A673 (cell line): ENCODE measurements at regions not wholly inside any gene's neighbourhood (a gene's known extent, or its start where the extent isn't known, plus 50 kb on each side); places are given as distances from the start of the nearest gene placed in this dataset.

Experiments used
- BruUV-seq: library from RNA; stranded (reverse); fragments of 400-500 nt; replicated peaks from 2 replicates; lab custom pipeline; 2021; lab: Mats Ljungman, UMichigan
- CTCF ChIA-PET: fragments of 300-600 bp; sonication (Branson Sonifier 250); formaldehyde crosslinking; loops from one replicate; lab custom pipeline; 2022; ENCODE audit warnings: antibody characterized with exemption; lab: Charles Lee
- POLR2A ChIA-PET: fragments of 300-600 bp; sonication (Branson Sonifier 250); formaldehyde crosslinking; loops from one replicate; lab custom pipeline; 2022; ENCODE audit warnings: antibody characterized with exemption; ENCODE audit not compliant: low non-redundant PET; lab: Charles Lee
- DNase-seq: peaks from one replicate; pipeline ENCODE4 v3.0.0-alpha.2; 2015; ENCODE audit warnings: low spot score
- H3K27ac ChIP-seq: fragments of 200-600 bp; sonication (generic); 2 replicates; pipeline ENCODE4 v1.5.1; 2016; ENCODE audit warnings: mixed run types, low read depth, mild to moderate bottlenecking, mixed read lengths, antibody characterized with exemption, low read length; ENCODE audit not compliant: poor library complexity, severe bottlenecking
- H3K27me3 ChIP-seq: fragments of 200-600 bp; sonication (generic); replicated peaks from 2 replicates; pipeline ENCODE4 v1.6.1; 2017; ENCODE audit warnings: mixed run types, low read depth, mild to moderate bottlenecking, mixed read lengths, antibody characterized with exemption, low read length; ENCODE audit not compliant: insufficient read depth, poor library complexity
- H3K36me3 ChIP-seq: fragments of 200-600 bp; sonication (generic); 2 replicates; pipeline ENCODE4 v1.6.1; 2016; ENCODE audit warnings: mixed run types, mild to moderate bottlenecking, mixed read lengths, antibody characterized with exemption, low read length; ENCODE audit not compliant: insufficient read depth, poor library complexity, severe bottlenecking
- H3K4me1 ChIP-seq: fragments of 200-600 bp; sonication (generic); 2 replicates; pipeline ENCODE4 v1.6.1; 2017; ENCODE audit warnings: mixed run types, mild to moderate bottlenecking, mixed read lengths, antibody characterized with exemption, low read length; ENCODE audit not compliant: insufficient read depth, poor library complexity, severe bottlenecking
- H3K4me3 ChIP-seq: fragments of 200-600 bp; sonication (generic); 2 replicates; pipeline ENCODE4 v1.5.1; 2016; ENCODE audit warnings: low read depth, mixed run types, mild to moderate bottlenecking, mixed read lengths, low read length; ENCODE audit not compliant: poor library complexity, severe bottlenecking
- H3K9me3 ChIP-seq: fragments of 200-600 bp; sonication (generic); 2 replicates; pipeline ENCODE4 v1.6.1; 2016; ENCODE audit warnings: mixed run types, low read depth, mild to moderate bottlenecking, mixed read lengths, antibody characterized with exemption, low read length; ENCODE audit not compliant: poor library complexity, severe bottlenecking
- EZH2 ChIP-seq: fragments of 200-600 bp; sonication (generic); IDR thresholded peaks from 2 replicates; pipeline ENCODE4 v1.6.1; 2017; ENCODE audit warnings: borderline replicate concordance, low read depth, mild to moderate bottlenecking, mixed read lengths, antibody characterized with exemption, low read length; ENCODE audit not compliant: poor library complexity, severe bottlenecking
- intact Hi-C: fragments of 100-400 bp; cut with micrococcal nuclease; formaldehyde crosslinking; loops from one replicate; pipeline ENCODE4 v1.10.0; 2022; ENCODE audit not compliant: unreplicated experiment
- TF ChIP-seq, protein P1 (sequence below): fragments of 300-800, 200-600 bp; sonication (generic); conservative IDR thresholded peaks from 2 replicates; pipeline ENCODE4 v1.5.1; 2017; ENCODE audit warnings: low read depth, mild to moderate bottlenecking, antibody characterized with exemption, low read length, moderate library complexity, mixed read lengths

DNA sequence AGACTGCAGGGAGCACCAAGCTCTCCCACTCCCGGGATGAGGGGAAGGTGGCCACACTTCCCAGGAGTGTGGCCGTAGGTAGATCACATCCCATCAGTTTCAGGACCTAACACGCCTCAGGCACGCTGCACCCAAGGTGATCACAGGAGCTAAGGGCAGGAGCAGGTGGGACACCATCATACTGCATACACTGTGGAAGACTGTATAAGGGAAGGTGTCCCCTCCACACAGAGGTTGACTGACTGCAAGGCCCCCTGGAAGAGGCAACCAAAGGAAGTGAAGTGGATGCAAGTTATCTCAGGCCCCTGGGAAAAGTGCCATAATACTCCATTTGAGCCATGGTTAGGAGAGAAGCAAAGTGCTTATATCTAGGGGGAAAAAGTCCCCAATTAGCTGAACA lies 351.9 kb upstream of the SMIM21 start:
- CTCF ChIA-PET, result no interaction called here
- Histone ChIP-seq H3K4me3 (no peak overlapping the region), H3K4me1 (no peaks in the 10 kb centered on the region), H3K27ac (no peak overlapping the region), H3K9me3 (no peaks in the 10 kb centered on the region), H3K36me3 (no peaks in the 10 kb centered on the region), H3K27me3 (peaks cover 50% of the 10 kb centered on the region)
- no TSS peak for BruUV-seq
- TF ChIP-seq, protein P1, sequence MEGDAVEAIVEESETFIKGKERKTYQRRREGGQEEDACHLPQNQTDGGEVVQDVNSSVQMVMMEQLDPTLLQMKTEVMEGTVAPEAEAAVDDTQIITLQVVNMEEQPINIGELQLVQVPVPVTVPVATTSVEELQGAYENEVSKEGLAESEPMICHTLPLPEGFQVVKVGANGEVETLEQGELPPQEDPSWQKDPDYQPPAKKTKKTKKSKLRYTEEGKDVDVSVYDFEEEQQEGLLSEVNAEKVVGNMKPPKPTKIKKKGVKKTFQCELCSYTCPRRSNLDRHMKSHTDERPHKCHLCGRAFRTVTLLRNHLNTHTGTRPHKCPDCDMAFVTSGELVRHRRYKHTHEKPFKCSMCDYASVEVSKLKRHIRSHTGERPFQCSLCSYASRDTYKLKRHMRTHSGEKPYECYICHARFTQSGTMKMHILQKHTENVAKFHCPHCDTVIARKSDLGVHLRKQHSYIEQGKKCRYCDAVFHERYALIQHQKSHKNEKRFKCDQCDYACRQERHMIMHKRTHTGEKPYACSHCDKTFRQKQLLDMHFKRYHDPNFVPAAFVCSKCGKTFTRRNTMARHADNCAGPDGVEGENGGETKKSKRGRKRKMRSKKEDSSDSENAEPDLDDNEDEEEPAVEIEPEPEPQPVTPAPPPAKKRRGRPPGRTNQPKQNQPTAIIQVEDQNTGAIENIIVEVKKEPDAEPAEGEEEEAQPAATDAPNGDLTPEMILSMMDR, result no peak
- no peak for TF ChIP-seq EZH2
- intact Hi-C loops, result no loop called here
- POLR2A ChIA-PET, result no interaction called here
- no peak for DNase-seq

DNA sequence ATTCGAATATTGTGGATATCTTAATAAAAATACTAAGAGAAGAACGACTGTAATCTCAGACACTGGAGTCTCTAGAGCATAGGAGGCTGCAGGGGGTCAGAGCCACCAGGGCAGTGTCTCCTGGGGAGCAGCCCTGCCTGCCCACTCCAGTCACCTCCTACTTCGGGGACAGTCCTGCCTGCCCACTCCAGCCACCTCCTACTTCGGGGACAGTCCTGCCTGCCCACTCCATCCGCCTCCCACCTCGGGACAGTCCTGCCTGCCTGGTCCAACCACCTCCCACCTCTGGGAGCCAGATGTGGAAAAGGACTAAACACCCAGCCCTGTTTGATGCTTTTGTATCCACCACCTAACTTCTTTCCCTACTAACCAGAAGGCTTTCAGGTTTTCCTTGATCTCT lies 350.1 kb upstream of the SMIM21 start:
- POLR2A ChIA-PET, result no interaction called here
- H3K4me1 ChIP-seq, result no peaks in the 10 kb centered on the region
- no peaks in the 10 kb centered on the region for H3K36me3 ChIP-seq
- no peak for DNase-seq
- no peak overlapping the region for H3K27ac ChIP-seq
- TF ChIP-seq EZH2, result no peak
- TF ChIP-seq, protein P1, result no peak
- H3K4me3 ChIP-seq, result no peak overlapping the region
- intact Hi-C loops, result no loop called here
- peaks cover 31% of the 10 kb centered on the region for H3K27me3 ChIP-seq
- no peaks in the 10 kb centered on the region for H3K9me3 ChIP-seq
- no TSS peak for BruUV-seq
- CTCF ChIA-PET, result no interaction called here

DNA sequence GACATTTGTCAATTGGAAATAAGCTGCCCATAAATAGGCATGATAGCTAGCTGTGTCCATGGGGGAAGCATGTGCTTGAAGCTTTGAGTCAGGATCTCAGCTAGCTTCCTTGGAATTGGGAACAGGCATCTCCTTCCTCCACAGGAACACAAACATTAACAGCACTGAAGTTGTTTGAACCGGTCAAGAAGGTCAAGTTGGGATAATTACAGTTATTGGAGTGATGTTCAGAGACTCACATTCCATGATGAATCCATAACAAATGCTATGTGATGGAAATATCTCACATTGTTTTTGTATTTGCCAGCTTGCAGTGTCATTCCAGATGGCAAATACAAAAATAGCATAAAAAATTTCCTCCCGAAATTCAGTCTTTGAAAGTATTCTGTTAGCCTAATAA lies 347.6 kb upstream of the SMIM21 start:
- Histone ChIP-seq H3K4me1 (no peaks in the 10 kb centered on the region), H3K4me3 (no peak overlapping the region), H3K9me3 (no peaks in the 10 kb centered on the region), H3K27me3 (peaks cover 25% of the 10 kb centered on the region), H3K36me3 (no peaks in the 10 kb centered on the region), H3K27ac (no peak overlapping the region)
- DNase-seq, result no peak
- CTCF ChIA-PET, result no interaction called here
- POLR2A ChIA-PET, result no interaction called here
- no TSS peak for BruUV-seq
- TF ChIP-seq, protein P1, result no peak
- TF ChIP-seq EZH2, result no peak
- intact Hi-C loops, result no loop called here

DNA sequence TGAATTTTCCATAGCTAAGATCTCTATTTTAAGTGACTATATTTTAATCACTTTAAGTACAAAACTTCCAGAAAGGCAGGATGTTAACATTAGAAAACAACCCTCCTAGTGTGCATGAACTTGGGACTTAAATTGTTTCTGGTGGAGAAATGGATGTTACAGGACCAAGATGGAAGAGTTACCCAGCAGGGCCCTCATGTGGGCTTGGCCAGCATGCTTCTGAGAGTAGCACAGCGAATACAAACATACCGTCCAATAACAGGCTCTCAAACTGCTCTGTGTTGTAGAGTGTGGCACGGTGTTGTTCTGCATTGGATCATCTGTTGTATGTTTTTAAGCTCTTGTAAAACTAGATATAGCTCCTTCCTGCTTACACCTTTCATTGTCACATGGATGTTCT lies 346.1 kb upstream of the SMIM21 start:
- CTCF ChIA-PET, result no interaction called here
- Histone ChIP-seq H3K27ac (no peak overlapping the region), H3K4me3 (no peak overlapping the region), H3K4me1 (no peaks in the 10 kb centered on the region), H3K36me3 (no peaks in the 10 kb centered on the region), H3K27me3 (peaks cover 25% of the 10 kb centered on the region), H3K9me3 (no peaks in the 10 kb centered on the region)
- intact Hi-C loops, result no loop called here
- POLR2A ChIA-PET, result no interaction called here
- BruUV-seq, result no TSS peak
- no peak for DNase-seq
- no peak for TF ChIP-seq EZH2
- TF ChIP-seq, protein P1, result no peak
